ENCODE measurements at regions not wholly inside any gene's neighbourhood (a gene's known extent, or its start where the extent isn't known, plus 50 kb on each side); places are given as distances from the start of the nearest gene placed in this dataset.

- DNase-seq (ENCODE audit: low spot score) (no peak), ATAC-seq (ENCODE audit: low FRiP score) (no peak)
- TF ChIP-seq CTCF (IDR thresholded peaks at IDR 0.05), result no peak
Observed at GRCh38 chr6:22083119-22083518, 213.7 kb downstream of the PRL start.

- DNase-seq (ENCODE audit: low spot score) (no peak), ATAC-seq (ENCODE audit: low FRiP score) (no peak)
- TF ChIP-seq CTCF (IDR thresholded peaks at IDR 0.05), result no peak
Observed at GRCh38 chr6:22087960-22088706, 208.7 kb downstream of the PRL start.

GRCh38 chr6:22091424-22091948, 205.3 kb downstream of the PRL start:
- DNase-seq (ENCODE audit: low spot score), result no peak
- no peak for ATAC-seq (ENCODE audit: low FRiP score)
- no peak for TF ChIP-seq CTCF (IDR thresholded peaks at IDR 0.05)

GRCh38 chr6:22095836-22096235, 201.0 kb downstream of the PRL start:
- no peak for TF ChIP-seq CTCF (IDR thresholded peaks at IDR 0.05)
- DNase-seq (ENCODE audit: low spot score) (no peak), ATAC-seq (ENCODE audit: low FRiP score) (no peak)

- ATAC-seq (ENCODE audit: low FRiP score) (no peak), DNase-seq (ENCODE audit: low spot score) (no peak)
- no peak for TF ChIP-seq CTCF (IDR thresholded peaks at IDR 0.05)
Observed at GRCh38 chr6:22098601-22099031, 198.2 kb downstream of the PRL start.

GRCh38 chr6:22099231-22099630, 197.6 kb downstream of the PRL start:
- TF ChIP-seq CTCF (IDR thresholded peaks at IDR 0.05), result no peak
- no peak for ATAC-seq (ENCODE audit: low FRiP score)
- no peak for DNase-seq (ENCODE audit: low spot score)

GRCh38 chr6:22099923-22100322, 196.9 kb downstream of the PRL start:
- no peak for DNase-seq (ENCODE audit: low spot score)
- TF ChIP-seq CTCF (IDR thresholded peaks at IDR 0.05), result no peak
- no peak for ATAC-seq (ENCODE audit: low FRiP score)

Measured in omental fat pad (tissue), 3 donors.